C4-2B (cell line): ENCODE measurements at regions not wholly inside any gene's neighbourhood (a gene's known extent, or its start where the extent isn't known, plus 50 kb on each side); places are given as distances from the start of the nearest gene placed in this dataset.
"Not testable (repeated sequence)": the region's sequence is repeated elsewhere in the genome, so short reads cannot be mapped to it uniquely, and the experiment has no call there.

Experiments used
- H3K27ac ChIP-seq: fragments of 450-650 bp; 2 replicates; pipeline ENCODE4 v1.5.1; 2017
- CTCF ChIP-seq: fragments of 450-650 bp; conservative IDR thresholded peaks from 2 replicates; pipeline ENCODE4 v1.5.1; 2017; ENCODE audit warnings: mild to moderate bottlenecking
- ZFX ChIP-seq: fragments of 450-650 bp; IDR thresholded peaks from 2 replicates; pipeline ENCODE4 v1.6.1; 2017

DNA sequence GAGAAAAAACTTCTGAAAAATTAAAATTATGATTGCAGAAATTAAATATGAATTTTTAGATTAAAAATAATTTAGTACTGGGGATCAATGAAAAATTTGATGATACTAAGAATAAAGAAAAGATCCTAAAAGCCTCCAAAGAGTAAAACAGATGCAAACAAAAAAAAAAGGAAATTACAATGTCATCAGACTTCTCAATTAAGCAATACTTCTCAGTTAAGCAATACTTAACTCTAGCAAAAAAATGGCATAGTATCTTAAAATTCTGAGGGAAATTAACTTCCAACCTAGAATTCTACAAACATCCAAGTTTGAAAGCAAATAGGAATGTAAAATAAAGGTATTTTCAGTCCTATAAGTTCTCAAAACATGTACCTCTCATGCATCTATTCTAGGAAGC lies 141.2 kb upstream of the INTU start:
- H3K27ac ChIP-seq: no peak overlapping the region

GRCh38 chr4:127496875-127497274 lies 135.9 kb upstream of the INTU start:
- H3K27ac ChIP-seq: not testable (repeated sequence)

More for the DNA sequence above, 141.2 kb upstream of the INTU start:
- TF ChIP-seq CTCF (no peak), ZFX (no peak)

GRCh38 chr4:127498366-127498765 lies 134.4 kb upstream of the INTU start:
- H3K27ac ChIP-seq: no peak overlapping the region
- TF ChIP-seq ZFX: no peak
- no peak for TF ChIP-seq CTCF

- H3K27ac ChIP-seq: no peak overlapping the region
- no peak for TF ChIP-seq ZFX
- TF ChIP-seq CTCF: no peak
Measured at GRCh38 chr4:127500242-127500641, 132.5 kb upstream of the INTU start.

DNA sequence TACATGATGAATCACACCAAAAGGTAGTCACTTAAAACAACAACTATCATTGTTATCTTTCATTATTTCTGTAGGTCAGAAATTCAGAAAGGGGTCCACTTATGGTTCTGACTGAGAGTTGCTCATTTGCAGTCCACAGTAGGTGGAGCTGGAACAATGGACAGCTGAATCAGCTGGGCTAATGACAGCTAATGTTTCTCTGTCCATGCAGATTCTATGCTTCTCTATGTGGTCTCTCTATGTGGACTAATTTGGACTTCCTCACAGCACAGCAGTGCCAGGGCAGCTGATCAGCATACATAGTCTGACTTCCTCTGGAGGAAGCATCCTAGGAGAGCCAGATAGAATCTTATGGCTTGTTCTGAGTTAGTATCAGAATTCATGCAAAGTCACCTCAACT lies 131.7 kb upstream of the INTU start:
- no peak overlapping the region for H3K27ac ChIP-seq

DNA sequence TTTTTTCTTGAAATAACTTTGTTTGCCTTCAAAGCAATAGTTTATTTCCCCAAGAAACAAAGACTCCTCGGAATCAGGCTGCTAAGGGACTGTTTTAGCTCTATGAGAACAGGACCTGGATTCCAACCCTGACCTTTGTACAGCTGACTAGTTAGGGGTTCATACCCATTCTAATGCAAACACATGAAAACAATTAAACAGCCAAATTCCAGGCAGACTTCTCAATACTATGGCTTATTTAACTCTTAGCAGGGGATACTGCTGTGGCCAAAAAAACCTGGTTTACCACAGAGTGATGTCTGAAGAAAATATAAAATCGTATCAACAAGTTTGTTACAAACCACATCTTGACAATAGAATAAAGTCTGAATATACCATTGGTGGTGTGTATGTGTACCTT lies 129.6 kb upstream of the INTU start:
- TF ChIP-seq ZFX (no peak), CTCF (no peak)
- H3K27ac ChIP-seq: no peak overlapping the region

More for the DNA sequence above, 131.7 kb upstream of the INTU start:
- TF ChIP-seq CTCF (no peak), ZFX (no peak)

GRCh38 chr4:127505203-127505602 lies 127.6 kb upstream of the INTU start:
- TF ChIP-seq CTCF (no peak), ZFX (no peak)
- H3K27ac ChIP-seq: no peak overlapping the region

GRCh38 chr4:127506283-127506682 lies 126.5 kb upstream of the INTU start:
- no peak overlapping the region for H3K27ac ChIP-seq
- TF ChIP-seq CTCF (no peak), ZFX (no peak)
